B cell (primary cell): ENCODE measurements at regions not wholly inside any gene's neighbourhood (a gene's known extent, or its start where the extent isn't known, plus 50 kb on each side); places are given as distances from the start of the nearest gene placed in this dataset.

ENCODE experiments used
- ATAC-seq: fragments of 200-7000 bp; cut with Tn5 transposase; one replicate; pipeline ENCODE4 v1.10.0; 2021; ENCODE audit warnings: low read depth, mild to moderate bottlenecking, moderate number of reproducible peaks, moderate library complexity
- CTCF ChIA-PET: fragments of 350-600 bp; sonication (Branson Sonifier 250); formaldehyde crosslinking; loops from one replicate; lab custom pipeline; 2021; ENCODE audit warnings: antibody characterized with exemption, inconsistent platforms; lab: Charles Lee
- POLR2A ChIA-PET: fragments of 350-600 bp; sonication (Branson Sonifier 250); formaldehyde crosslinking; loops from one replicate; lab custom pipeline; 2021; ENCODE audit warnings: antibody characterized with exemption; lab: Charles Lee
- DNase-seq: peaks from one replicate; pipeline ENCODE4 v3.0.0; 2013
- H2AFZ ChIP-seq: 2 replicates; pipeline ENCODE4 v1.6.1; 2012; ENCODE audit warnings: mild to moderate bottlenecking, low read depth, low read length; ENCODE audit not compliant: insufficient read depth, poor library complexity, severe bottlenecking
- H3K27ac ChIP-seq, 2 donors: 1 replicate in 1 of 2; 2 replicates in 1 of 2; pipeline ENCODE4 v1.5.1; 2012 to 2013; ENCODE audit warnings: low read length in 2 of 2, mild to moderate bottlenecking in 2 of 2, moderate library complexity in 1 of 2
- H3K27me3 ChIP-seq, 4 experiments: fragments of 200-600 bp in 1 of 4; sonication (generic) in 1 of 4; replicated peaks in 1 of 4; 1 replicate in 2 of 4; 2 replicates in 2 of 4; pipeline versions ENCODE4 v1.6.1 to v1.7.0; 2013 to 2016; ENCODE audit warnings: low read length in 3 of 4, mild to moderate bottlenecking in 2 of 4, mixed read lengths in 1 of 4, moderate library complexity in 1 of 4; ENCODE audit not compliant: insufficient read depth in 4 of 4, control insufficient read depth in 3 of 4; ENCODE audit errors: control extremely low read depth in 1 of 4
- H3K36me3 ChIP-seq, 2 experiments: replicated peaks in 1 of 2; 1 replicate in 1 of 2; 2 replicates in 1 of 2; pipeline versions ENCODE4 v1.6.1 to v1.7.1; 2013; ENCODE audit warnings: low read length in 1 of 2; ENCODE audit not compliant: insufficient read depth in 2 of 2, control insufficient read depth in 1 of 2; ENCODE audit errors: control extremely low read depth in 1 of 2, extremely low read depth in 1 of 2
- H3K4me1 ChIP-seq, 2 donors: fragments of 200-600 bp in 1 of 2; sonication (generic) in 1 of 2; 1 replicate in 1 of 2; 2 replicates in 1 of 2; pipeline versions ENCODE4 v1.5.1 to v1.6.1; 2013 to 2017; ENCODE audit warnings: low read length in 2 of 2; ENCODE audit not compliant: control insufficient read depth in 2 of 2, insufficient read depth in 2 of 2
- H3K4me2 ChIP-seq: replicated peaks from 2 replicates; pipeline ENCODE3; 2012; ENCODE audit warnings: mild to moderate bottlenecking, low read depth, low read length; ENCODE audit not compliant: poor library complexity, severe bottlenecking
- H3K4me3 ChIP-seq, 5 experiments: fragments of 200-600 bp in 1 of 5; sonication (generic) in 1 of 5; 1 replicate in 3 of 5; 2 replicates in 2 of 5; pipeline versions ENCODE4 v1.5.1 to v1.7.0; 2011 to 2016; ENCODE audit warnings: low read length in 4 of 5, mild to moderate bottlenecking in 4 of 5, low read depth in 2 of 5, control low read depth in 1 of 5, moderate library complexity in 1 of 5; ENCODE audit not compliant: insufficient read depth in 1 of 5; ENCODE audit errors: control extremely low read depth in 1 of 5, extremely low read depth in 1 of 5
- H3K79me2 ChIP-seq: fragments of 200-600 bp; sonication (generic); one replicate; pipeline ENCODE4 v1.6.0; 2016; ENCODE audit warnings: low read length; ENCODE audit not compliant: control insufficient read depth, insufficient read depth
- H3K9ac ChIP-seq: fragments of 200-600 bp; sonication (generic); 2 replicates; pipeline ENCODE4 v1.6.1; 2017; ENCODE audit warnings: mild to moderate bottlenecking, low read length, moderate library complexity
- H3K9me3 ChIP-seq, 3 donors: one replicate each; pipeline versions ENCODE4 v1.6.1 to v1.7.1; 2013; ENCODE audit warnings: low read length in 2 of 3; ENCODE audit not compliant: control insufficient read depth in 2 of 3, insufficient read depth in 1 of 3; ENCODE audit errors: control extremely low read depth in 1 of 3
- H4K20me1 ChIP-seq: 2 replicates; pipeline ENCODE4 v1.6.0; 2012; ENCODE audit warnings: mild to moderate bottlenecking, low read length; ENCODE audit not compliant: insufficient read depth, control insufficient read depth, poor library complexity, severe bottlenecking
- H3K27ac Mint-ChIP-seq: one replicate; pipeline ENCODE4 v1.8.0; 2021; ENCODE audit warnings: mixed read lengths
- H3K27me3 Mint-ChIP-seq: one replicate; pipeline ENCODE4 v1.8.0; 2021; ENCODE audit warnings: mixed read lengths
- H3K4me1 Mint-ChIP-seq: one replicate; pipeline ENCODE4 v1.8.0; 2021; ENCODE audit warnings: mixed read lengths
- H3K4me3 Mint-ChIP-seq: one replicate; pipeline ENCODE4 v1.8.0; 2021; ENCODE audit warnings: mixed read lengths
- H3K9me3 Mint-ChIP-seq: one replicate; pipeline ENCODE4 v1.8.0; 2022; ENCODE audit warnings: mixed read lengths; ENCODE audit not compliant: insufficient read depth
- CTCF ChIP-seq: fragments of 200-600 bp; IDR thresholded peaks from one replicate; pipeline ENCODE4 v1.8.0; 2022; ENCODE audit warnings: antibody characterized with exemption, mild to moderate bottlenecking
- EZH2 ChIP-seq: IDR thresholded peaks from 2 replicates; pipeline ENCODE4 v1.6.1; 2012; ENCODE audit warnings: borderline replicate concordance, low read depth, mild to moderate bottlenecking, moderate library complexity, low read length; ENCODE audit not compliant: insufficient read depth, poor library complexity, severe bottlenecking
- WGBS: methylation state at CpG from one replicate; pipeline ENCODE4 v1.1.5; 2013; ENCODE audit warnings: missing lambda C conversion rate; ENCODE audit not compliant: insufficient coverage; 5-methylcytosine and 5-hydroxymethylcytosine counted together
- intact Hi-C: fragments of 100-400 bp; cut with micrococcal nuclease; formaldehyde crosslinking; loops from one replicate; pipeline ENCODE4 v1.10.0; 2022

GRCh38 chr1:193456811-193457280 is 270.4 kb upstream of the B3GALT2 start:
- peaks cover 4% of the 10 kb centered on the region for H3K27me3 Mint-ChIP-seq
- ATAC-seq (no peak), DNase-seq (no peak)
- no peaks in the 10 kb centered on the region for H3K27me3 ChIP-seq
- POLR2A ChIA-PET: no interaction called here
- no peaks in the 10 kb centered on the region for H3K9me3 Mint-ChIP-seq
- H3K36me3 ChIP-seq: no peaks in the 10 kb centered on the region
- H4K20me1 ChIP-seq: no peaks in the 10 kb centered on the region
- TF ChIP-seq EZH2 (no peak), CTCF (no peak)
- no peaks in the 10 kb centered on the region for H3K4me1 ChIP-seq
- H3K79me2 ChIP-seq: no peaks in the 10 kb centered on the region
- H3K27ac ChIP-seq: no peak overlapping the region
- H3K27ac Mint-ChIP-seq: no peak overlapping the region
- intact Hi-C loops: no loop called here
- no CpG with 5 or more reads among the region's 2 CpGs for WGBS
- H3K4me1 Mint-ChIP-seq: peaks cover 3% of the 10 kb centered on the region
- H2AFZ ChIP-seq: no peak overlapping the region
- CTCF ChIA-PET: interaction anchor here (1.2 kb wide), 1 partner anchor 9 kb away, joined by 3 read pairs; no protein-coding TSS in a partner anchor
- H3K4me3 ChIP-seq: no peak overlapping the region
- H3K9me3 ChIP-seq: no peaks in the 10 kb centered on the region
- H3K4me2 ChIP-seq: no peak overlapping the region
- H3K9ac ChIP-seq: no peak overlapping the region
- H3K4me3 Mint-ChIP-seq: no peak overlapping the region

GRCh38 chr1:193451606-193452005 is 265.2 kb upstream of the B3GALT2 start:
- no CpG with 5 or more reads among the region's 1 CpG for WGBS
- no peaks in the 10 kb centered on the region for H3K9me3 ChIP-seq
- H3K4me1 ChIP-seq: peaks cover 15 to 17% of the 10 kb centered on the region in 2 donors
- no peak overlapping the region for H3K27ac ChIP-seq
- no peak overlapping the region for H2AFZ ChIP-seq
- ChIA-PET POLR2A (no interaction called here), CTCF (no interaction called here)
- no peaks in the 10 kb centered on the region for H3K27me3 ChIP-seq
- H3K79me2 ChIP-seq: no peaks in the 10 kb centered on the region
- ATAC-seq: no peak
- H3K4me1 Mint-ChIP-seq: peaks cover 16% of the 10 kb centered on the region
- no peak overlapping the region for H3K9ac ChIP-seq
- H3K4me2 ChIP-seq: no peak overlapping the region
- H3K4me3 ChIP-seq: no peak overlapping the region
- no peaks in the 10 kb centered on the region for H3K9me3 Mint-ChIP-seq
- no peak overlapping the region for H3K4me3 Mint-ChIP-seq
- no peak overlapping the region for H3K27ac Mint-ChIP-seq
- intact Hi-C loops: no loop called here
- no peaks in the 10 kb centered on the region for H4K20me1 ChIP-seq
- TF ChIP-seq EZH2 (no peak), CTCF (no peak)
- H3K27me3 Mint-ChIP-seq: peaks cover 4% of the 10 kb centered on the region
- no peak for DNase-seq
- H3K36me3 ChIP-seq: no peaks in the 10 kb centered on the region
